Panc1 (cell line): ENCODE measurements at regions not wholly inside any gene's neighbourhood (a gene's known extent, or its start where the extent isn't known, plus 50 kb on each side); places are given as distances from the start of the nearest gene placed in this dataset.
"Not testable (repeated sequence)": the region's sequence is repeated elsewhere in the genome, so short reads cannot be mapped to it uniquely, and the experiment has no call there.

Experiments used
- ATAC-seq: fragments of 200-7000 bp; cut with Tn5 transposase; 2 replicates; pipeline ENCODE4 v1.9.1; 2020; ENCODE audit warnings: mild to moderate bottlenecking, moderate library complexity
- BruUV-seq: library from RNA; stranded (reverse); fragments of 400-500 nt; replicated peaks from 2 replicates; lab custom pipeline; 2021; lab: Mats Ljungman, UMichigan
- CTCF ChIA-PET: fragments of 300-600 bp; sonication (Branson Sonifier 250); formaldehyde crosslinking; loops from one replicate; lab custom pipeline; 2022; ENCODE audit warnings: antibody characterized with exemption; lab: Charles Lee
- POLR2A ChIA-PET: fragments of 300-600 bp; sonication (Branson Sonifier 250); formaldehyde crosslinking; loops from one replicate; lab custom pipeline; 2022; ENCODE audit warnings: antibody characterized with exemption; lab: Charles Lee
- DNase-seq: peaks from one replicate; pipeline ENCODE4 v3.0.0-alpha.2; 2010; ENCODE audit warnings: low read depth, low spot score
- H3K27ac ChIP-seq: 2 replicates; pipeline ENCODE4 v1.5.1; 2011; ENCODE audit warnings: mild to moderate bottlenecking, low read length, inconsistent platforms
- H3K27me3 ChIP-seq: fragments of 200-500 bp; sonication (Bioruptor generic); 2 replicates; pipeline ENCODE4 v1.6.0; 2014; ENCODE audit warnings: low read length, inconsistent platforms; ENCODE audit not compliant: control insufficient read depth, insufficient read depth
- H3K36me3 ChIP-seq: fragments of 200-500 bp; sonication (Bioruptor generic); 2 replicates; pipeline ENCODE4 v1.5.1; 2014; ENCODE audit warnings: inconsistent platforms, mild to moderate bottlenecking, low read length, moderate library complexity; ENCODE audit not compliant: control insufficient read depth, insufficient read depth
- H3K4me1 ChIP-seq: 2 replicates; pipeline ENCODE4 v1.5.1; 2011; ENCODE audit warnings: inconsistent platforms, mild to moderate bottlenecking, low read length, moderate library complexity; ENCODE audit not compliant: control insufficient read depth, insufficient read depth
- H3K4me3 ChIP-seq, 2 experiments: 2 replicates each; pipeline ENCODE4 v1.5.1; 2011 to 2012; ENCODE audit warnings: low read depth in 2 of 2, low read length in 2 of 2, mild to moderate bottlenecking in 2 of 2, inconsistent platforms in 1 of 2, moderate library complexity in 1 of 2
- H3K9me3 ChIP-seq: fragments of 200-500 bp; sonication (Bioruptor generic); 2 replicates; pipeline ENCODE4 v1.5.1; 2014; ENCODE audit warnings: low read depth, mild to moderate bottlenecking, inconsistent platforms, low read length, moderate library complexity; ENCODE audit not compliant: control insufficient read depth, insufficient read depth
- CTCF ChIP-seq: fragments of 450-650 bp; IDR thresholded peaks from 2 replicates; pipeline ENCODE4 v1.5.1; 2017; ENCODE audit warnings: mild to moderate bottlenecking
- POLR2AphosphoS5 ChIP-seq: IDR thresholded peaks from 2 replicates; pipeline ENCODE4 v1.6.1; 2012; ENCODE audit warnings: mild to moderate bottlenecking, low read depth, low read length, moderate library complexity
- REST ChIP-seq, 2 experiments: IDR thresholded peaks; 2 replicates each; pipeline ENCODE4 v1.6.1; 2011 to 2012; ENCODE audit warnings: low read depth in 2 of 2, control low read depth in 1 of 2, low read length in 1 of 2, mild to moderate bottlenecking in 1 of 2, moderate library complexity in 1 of 2; ENCODE audit not compliant: insufficient read depth in 1 of 2
- SIN3A ChIP-seq: IDR thresholded peaks from 2 replicates; pipeline ENCODE4 v1.6.1; 2012; ENCODE audit warnings: low read depth, mild to moderate bottlenecking, low read length, moderate library complexity, borderline replicate concordance; ENCODE audit not compliant: insufficient read depth
- TCF7L2 ChIP-seq: IDR thresholded peaks from 2 replicates; pipeline ENCODE4 v1.6.1; 2011; ENCODE audit warnings: mild to moderate bottlenecking, low read depth, low read length, inconsistent platforms
- in situ Hi-C: cut with HindIII; loops from 2 replicates; pipeline ENCODE4 v1.10.0; 2016; ENCODE audit warnings: low sequenced_read_pairs, low pct_unique_long_range_greater_than_20kb
- intact Hi-C: fragments of 100-400 bp; cut with micrococcal nuclease; formaldehyde crosslinking; loops from one replicate; pipeline ENCODE4 v1.10.0; 2022; ENCODE audit not compliant: unreplicated experiment

GRCh38 chr3:22013641-22014040 is 262.6 kb upstream of the ZNF385D start:
- H3K27ac ChIP-seq: no peak overlapping the region
- no peaks in the 10 kb centered on the region for H3K9me3 ChIP-seq
- ChIA-PET POLR2A (no interaction called here), CTCF (no interaction called here)
- TF ChIP-seq POLR2AphosphoS5: no peak
- no peak for TF ChIP-seq REST (IDR thresholded peaks at IDR 0.05; ENCODE audit: insufficient read depth in 1 of 2, low read depth in 2 of 2, low read length in 1 of 2)
- no peak for TF ChIP-seq CTCF
- TF ChIP-seq SIN3A: no peak
- TF ChIP-seq TCF7L2: no peak
- no peak overlapping the region for H3K4me3 ChIP-seq
- intact Hi-C loops: no loop called here
- no peak for DNase-seq
- ATAC-seq: no peak
- in situ Hi-C loops: no loop called here
- BruUV-seq: no TSS peak
- no peaks in the 10 kb centered on the region for H3K4me1 ChIP-seq
- H3K36me3 ChIP-seq: no peaks in the 10 kb centered on the region
- no peaks in the 10 kb centered on the region for H3K27me3 ChIP-seq

GRCh38 chr3:22016197-22016596 is 265.2 kb upstream of the ZNF385D start:
- no peak for DNase-seq
- in situ Hi-C loops: no loop called here
- H3K36me3 ChIP-seq: no peaks in the 10 kb centered on the region
- TF ChIP-seq REST (IDR thresholded peaks at IDR 0.05; ENCODE audit: insufficient read depth in 1 of 2, low read depth in 2 of 2, low read length in 1 of 2): no peak
- H3K4me1 ChIP-seq: no peaks in the 10 kb centered on the region
- BruUV-seq: no TSS peak
- H3K27ac ChIP-seq: no peak overlapping the region
- POLR2A ChIA-PET: no interaction called here
- intact Hi-C loops: no loop called here
- H3K9me3 ChIP-seq: no peaks in the 10 kb centered on the region
- ATAC-seq: no peak
- no peak overlapping the region for H3K4me3 ChIP-seq
- no peaks in the 10 kb centered on the region for H3K27me3 ChIP-seq
- CTCF ChIA-PET: no interaction called here

GRCh38 chr3:22024638-22025037 is 273.6 kb upstream of the ZNF385D start:
- H3K36me3 ChIP-seq, H3K27ac ChIP-seq, H3K9me3 ChIP-seq, POLR2A ChIA-PET, H3K27me3 ChIP-seq, H3K4me3 ChIP-seq, H3K4me1 ChIP-seq, DNase-seq, CTCF ChIA-PET, intact Hi-C loops, in situ Hi-C loops, ATAC-seq, BruUV-seq: not testable (repeated sequence)
